ENCODE measurements at regions not wholly inside any gene's neighbourhood (a gene's known extent, or its start where the extent isn't known, plus 50 kb on each side); places are given as distances from the start of the nearest gene placed in this dataset.

GRCh38 chr2:7933672-7934071 is 748.2 kb upstream of the ID2 start:
- TF ChIP-seq, protein P1, sequence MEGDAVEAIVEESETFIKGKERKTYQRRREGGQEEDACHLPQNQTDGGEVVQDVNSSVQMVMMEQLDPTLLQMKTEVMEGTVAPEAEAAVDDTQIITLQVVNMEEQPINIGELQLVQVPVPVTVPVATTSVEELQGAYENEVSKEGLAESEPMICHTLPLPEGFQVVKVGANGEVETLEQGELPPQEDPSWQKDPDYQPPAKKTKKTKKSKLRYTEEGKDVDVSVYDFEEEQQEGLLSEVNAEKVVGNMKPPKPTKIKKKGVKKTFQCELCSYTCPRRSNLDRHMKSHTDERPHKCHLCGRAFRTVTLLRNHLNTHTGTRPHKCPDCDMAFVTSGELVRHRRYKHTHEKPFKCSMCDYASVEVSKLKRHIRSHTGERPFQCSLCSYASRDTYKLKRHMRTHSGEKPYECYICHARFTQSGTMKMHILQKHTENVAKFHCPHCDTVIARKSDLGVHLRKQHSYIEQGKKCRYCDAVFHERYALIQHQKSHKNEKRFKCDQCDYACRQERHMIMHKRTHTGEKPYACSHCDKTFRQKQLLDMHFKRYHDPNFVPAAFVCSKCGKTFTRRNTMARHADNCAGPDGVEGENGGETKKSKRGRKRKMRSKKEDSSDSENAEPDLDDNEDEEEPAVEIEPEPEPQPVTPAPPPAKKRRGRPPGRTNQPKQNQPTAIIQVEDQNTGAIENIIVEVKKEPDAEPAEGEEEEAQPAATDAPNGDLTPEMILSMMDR (IDR thresholded peaks at IDR 0.05; ENCODE audit: low read length, missing control alignments): no peak
- H3K4me3 ChIP-seq (replicated peaks; ENCODE audit: low read depth, low read length): no peak overlapping the region
- no peak for DNase-seq (ENCODE audit: low read depth)

- TF ChIP-seq, protein P1 (IDR thresholded peaks at IDR 0.05; ENCODE audit: low read length, missing control alignments): no peak
- DNase-seq (ENCODE audit: low read depth): no peak
- H3K4me3 ChIP-seq (replicated peaks; ENCODE audit: low read depth, low read length): no peak overlapping the region
These were observed 747.4 kb upstream of the ID2 start for GRCh38 chr2:7934476-7934875.

GRCh38 chr2:7937082-7937481 is 744.8 kb upstream of the ID2 start:
- no peak for DNase-seq (ENCODE audit: low read depth)
- TF ChIP-seq, protein P1 (IDR thresholded peaks at IDR 0.05; ENCODE audit: low read length, missing control alignments): no peak
- no peak overlapping the region for H3K4me3 ChIP-seq (replicated peaks; ENCODE audit: low read depth, low read length)

- TF ChIP-seq, protein P1 (IDR thresholded peaks at IDR 0.05; ENCODE audit: low read length, missing control alignments): no peak
- no peak for DNase-seq (ENCODE audit: low read depth)
- H3K4me3 ChIP-seq (replicated peaks; ENCODE audit: low read depth, low read length): no peak overlapping the region
These were observed 741.1 kb upstream of the ID2 start for GRCh38 chr2:7940723-7941122.

GRCh38 chr2:7943446-7943845 is 738.4 kb upstream of the ID2 start:
- no peak for DNase-seq (ENCODE audit: low read depth)
- no peak overlapping the region for H3K4me3 ChIP-seq (replicated peaks; ENCODE audit: low read depth, low read length)
- TF ChIP-seq, protein P1 (IDR thresholded peaks at IDR 0.05; ENCODE audit: low read length, missing control alignments): no peak

DNA sequence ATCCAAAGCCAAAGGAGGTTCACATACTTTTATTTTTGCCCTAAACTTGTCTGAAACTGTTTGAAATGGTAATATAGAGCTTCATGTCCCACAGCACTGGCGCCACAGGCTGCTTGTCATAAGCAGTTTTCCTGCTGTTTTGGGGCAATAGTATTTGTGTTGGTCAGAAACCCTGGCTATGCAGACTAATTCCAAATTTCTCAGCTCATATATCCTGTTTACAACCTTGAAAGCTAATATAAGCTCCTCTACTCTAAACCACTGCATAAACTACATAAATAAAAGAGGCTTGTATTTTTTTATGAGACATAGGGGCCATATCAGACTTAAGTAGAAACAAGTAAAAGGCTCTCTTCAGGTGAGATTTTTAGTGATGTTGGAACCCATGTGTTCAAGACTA is 736.8 kb upstream of the ID2 start:
- DNase-seq (ENCODE audit: low read depth): no peak
- no peak overlapping the region for H3K4me3 ChIP-seq (replicated peaks; ENCODE audit: low read depth, low read length)
- TF ChIP-seq, protein P1 (IDR thresholded peaks at IDR 0.05; ENCODE audit: low read length, missing control alignments): no peak

GRCh38 chr2:7950035-7950612 is 731.7 kb upstream of the ID2 start:
- H3K4me3 ChIP-seq (replicated peaks; ENCODE audit: low read depth, low read length): no peak overlapping the region
- TF ChIP-seq, protein P1 (IDR thresholded peaks at IDR 0.05; ENCODE audit: low read length, missing control alignments): no peak
- DNase-seq (ENCODE audit: low read depth): no peak

Data from fibroblast of pulmonary artery (primary cell).